Fibroblast of mammary gland (primary cell): ENCODE measurements at regions not wholly inside any gene's neighbourhood (a gene's known extent, or its start where the extent isn't known, plus 50 kb on each side); places are given as distances from the start of the nearest gene placed in this dataset.

Source experiments
- DNase-seq: peaks from one replicate; pipeline ENCODE4 v3.0.0-alpha.2; 2010; ENCODE audit warnings: low read depth
- H3K4me3 ChIP-seq: 2 replicates; pipeline ENCODE4 v1.5.1; 2011; ENCODE audit warnings: low read depth, mild to moderate bottlenecking, low read length, moderate library complexity; ENCODE audit not compliant: control insufficient read depth
- TF ChIP-seq, protein P1 (sequence below): conservative IDR thresholded peaks from 2 replicates; pipeline ENCODE4 v1.5.1; 2011; ENCODE audit warnings: low read depth, low read length, inconsistent platforms; ENCODE audit not compliant: control insufficient read depth, insufficient read depth

DNA sequence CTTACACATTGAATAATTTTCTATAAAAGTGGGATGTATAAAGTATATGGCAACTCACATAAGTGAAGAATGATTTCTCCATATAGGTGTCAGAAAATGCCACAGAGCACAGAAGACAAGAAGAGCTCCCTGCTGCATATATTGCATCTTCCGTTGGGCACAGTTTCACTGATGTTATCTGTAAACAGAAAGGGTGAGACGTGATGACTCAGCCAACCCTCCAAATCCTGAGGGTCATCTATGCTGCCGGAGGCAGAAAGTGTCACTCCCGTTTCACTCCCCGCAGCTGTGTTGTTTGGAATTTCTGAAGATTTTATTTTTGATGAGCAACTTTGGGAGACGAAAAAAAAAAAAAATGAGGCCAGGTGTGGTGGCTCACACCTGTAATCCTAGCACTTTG lies 644.1 kb downstream of the C6orf118 start:
- no peak overlapping the region for H3K4me3 ChIP-seq
- DNase-seq: no peak
- TF ChIP-seq, protein P1, sequence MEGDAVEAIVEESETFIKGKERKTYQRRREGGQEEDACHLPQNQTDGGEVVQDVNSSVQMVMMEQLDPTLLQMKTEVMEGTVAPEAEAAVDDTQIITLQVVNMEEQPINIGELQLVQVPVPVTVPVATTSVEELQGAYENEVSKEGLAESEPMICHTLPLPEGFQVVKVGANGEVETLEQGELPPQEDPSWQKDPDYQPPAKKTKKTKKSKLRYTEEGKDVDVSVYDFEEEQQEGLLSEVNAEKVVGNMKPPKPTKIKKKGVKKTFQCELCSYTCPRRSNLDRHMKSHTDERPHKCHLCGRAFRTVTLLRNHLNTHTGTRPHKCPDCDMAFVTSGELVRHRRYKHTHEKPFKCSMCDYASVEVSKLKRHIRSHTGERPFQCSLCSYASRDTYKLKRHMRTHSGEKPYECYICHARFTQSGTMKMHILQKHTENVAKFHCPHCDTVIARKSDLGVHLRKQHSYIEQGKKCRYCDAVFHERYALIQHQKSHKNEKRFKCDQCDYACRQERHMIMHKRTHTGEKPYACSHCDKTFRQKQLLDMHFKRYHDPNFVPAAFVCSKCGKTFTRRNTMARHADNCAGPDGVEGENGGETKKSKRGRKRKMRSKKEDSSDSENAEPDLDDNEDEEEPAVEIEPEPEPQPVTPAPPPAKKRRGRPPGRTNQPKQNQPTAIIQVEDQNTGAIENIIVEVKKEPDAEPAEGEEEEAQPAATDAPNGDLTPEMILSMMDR: no peak

DNA sequence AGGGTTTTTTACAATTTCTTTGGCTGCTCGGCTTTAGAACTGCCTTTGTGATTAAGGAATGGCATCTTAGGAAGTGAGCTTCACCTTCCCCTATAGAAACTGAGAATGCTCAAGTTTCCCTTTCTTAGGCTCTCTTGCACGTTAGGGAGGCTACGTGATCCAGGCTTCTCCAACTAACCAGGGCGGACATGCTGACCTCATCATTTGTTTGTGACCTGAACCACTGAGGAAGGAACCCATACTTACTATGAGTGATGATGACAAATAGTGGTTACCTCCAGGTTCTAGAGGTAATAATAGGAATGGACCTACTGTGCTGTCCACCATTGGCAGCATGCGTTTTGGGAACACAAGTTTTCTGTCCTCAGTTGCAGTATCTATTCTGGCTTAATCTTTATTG lies 645.8 kb downstream of the C6orf118 start:
- no peak for DNase-seq
- H3K4me3 ChIP-seq: no peak overlapping the region
- TF ChIP-seq, protein P1: no peak

DNA sequence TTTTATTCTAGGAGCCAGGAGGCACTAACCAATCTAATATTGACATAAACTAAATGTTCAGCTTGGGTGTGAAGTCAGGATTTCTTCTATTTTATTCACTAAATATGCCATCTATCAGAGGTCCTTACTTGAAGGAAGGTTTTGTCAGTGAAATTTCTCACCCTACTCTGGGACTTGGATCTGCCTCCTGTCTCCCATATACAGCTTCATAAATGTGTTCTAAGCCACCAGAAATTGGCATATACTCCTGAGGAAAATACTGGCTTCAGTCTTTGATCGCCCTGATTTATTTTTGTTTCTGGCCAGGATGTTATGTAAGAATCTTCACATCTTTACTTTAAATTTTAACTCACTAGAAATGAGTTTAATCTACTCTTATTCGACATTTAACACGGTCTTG lies 647.7 kb downstream of the C6orf118 start:
- TF ChIP-seq, protein P1: no peak
- H3K4me3 ChIP-seq: no peak overlapping the region
- no peak for DNase-seq

DNA sequence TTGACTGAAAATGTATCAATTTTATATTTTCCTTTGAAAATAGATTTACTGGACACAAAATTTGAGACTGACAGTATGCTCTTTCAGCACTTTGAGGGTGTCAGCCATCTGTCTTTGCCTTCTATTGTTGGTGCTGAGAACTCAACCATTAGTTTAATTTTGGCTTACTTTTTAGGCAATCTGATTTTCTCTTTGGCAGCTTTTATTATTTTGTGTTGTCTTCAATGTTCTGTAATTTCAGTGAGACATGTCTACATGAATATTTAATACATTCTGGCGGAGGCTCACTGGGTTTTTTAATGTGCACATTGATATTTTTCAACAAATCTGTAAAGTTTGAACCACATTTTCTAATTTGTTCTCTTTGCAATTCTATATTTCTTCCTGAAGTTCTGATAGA lies 648.6 kb downstream of the C6orf118 start:
- TF ChIP-seq, protein P1: no peak
- no peak for DNase-seq

DNA sequence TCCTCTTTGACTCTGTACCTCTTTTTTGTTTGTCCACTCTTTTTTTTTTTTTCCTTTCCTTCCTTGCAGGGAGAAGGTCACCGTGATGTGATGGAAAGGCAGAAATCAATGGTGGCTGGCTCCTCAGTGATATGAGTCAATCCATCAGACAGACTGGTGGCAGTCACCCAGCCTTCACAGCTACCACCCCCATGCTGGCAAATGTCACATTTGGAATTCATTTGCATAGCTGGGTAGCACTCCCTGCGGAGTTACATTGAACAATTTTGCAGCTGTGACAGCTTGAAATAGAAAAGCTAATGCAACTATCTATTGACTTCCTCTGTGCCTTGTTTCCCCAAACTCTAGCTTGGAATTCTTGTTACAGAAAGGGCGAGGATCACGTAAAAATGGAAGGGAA lies 668.4 kb downstream of the C6orf118 start:
- DNase-seq: no peak
- TF ChIP-seq, protein P1: no peak
- H3K4me3 ChIP-seq: no peak overlapping the region

More for the DNA sequence above, 648.6 kb downstream of the C6orf118 start:
- no peak overlapping the region for H3K4me3 ChIP-seq

DNA sequence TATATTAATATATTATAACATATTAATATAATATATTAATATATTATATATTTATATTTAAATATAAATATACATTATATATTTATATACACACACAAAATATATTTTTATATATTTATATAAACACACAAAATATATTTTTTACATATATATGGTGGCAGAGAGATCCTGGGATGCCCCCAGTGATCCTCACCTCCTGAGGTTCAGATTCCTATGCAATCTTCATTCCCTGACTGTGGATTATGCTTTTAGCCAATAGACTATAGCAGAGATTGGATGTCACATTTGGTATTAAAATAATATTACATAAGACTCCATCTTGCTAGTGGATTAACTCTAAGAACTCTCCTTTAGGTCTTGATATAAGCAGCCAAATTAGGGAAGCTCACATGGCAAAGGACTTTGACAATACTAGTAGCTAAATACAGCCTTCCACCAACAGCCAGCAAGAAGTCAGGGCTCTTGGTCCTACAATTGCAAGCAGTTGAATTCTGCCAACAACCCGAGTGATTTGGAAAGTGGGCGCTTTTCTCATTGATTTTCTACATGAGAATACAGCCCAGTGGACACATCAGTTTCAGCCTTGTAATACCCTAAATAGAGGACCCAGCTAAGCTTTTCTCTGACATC lies 681.0 kb downstream of the C6orf118 start:
- TF ChIP-seq, protein P1: no peak
- H3K4me3 ChIP-seq: no peak overlapping the region
- DNase-seq: no peak
